GM13976 (cell line): ENCODE measurements at regions not wholly inside any gene's neighbourhood (a gene's known extent, or its start where the extent isn't known, plus 50 kb on each side); places are given as distances from the start of the nearest gene placed in this dataset.

ENCODE experiments used
- DNase-seq: peaks from one replicate; pipeline ENCODE4 v3.0.0; 2012; ENCODE audit warnings: low spot score
- in situ Hi-C: fragments of 300-500 bp; cut with MboI; formaldehyde crosslinking; loops from one replicate; pipeline ENCODE4 v1.12.0; 2022; ENCODE audit warnings: low sequenced_read_pairs, mixed read lengths, inconsistent platforms; ENCODE audit not compliant: unreplicated experiment
- TF ChIP-seq, protein P1 (sequence below): IDR thresholded peaks from 2 replicates; pipeline ENCODE4 v1.5.1; 2012; ENCODE audit warnings: borderline replicate concordance, mild to moderate bottlenecking; ENCODE audit not compliant: insufficient read depth; ENCODE audit errors: extremely low read depth, missing control alignments, control extremely low read depth

DNA sequence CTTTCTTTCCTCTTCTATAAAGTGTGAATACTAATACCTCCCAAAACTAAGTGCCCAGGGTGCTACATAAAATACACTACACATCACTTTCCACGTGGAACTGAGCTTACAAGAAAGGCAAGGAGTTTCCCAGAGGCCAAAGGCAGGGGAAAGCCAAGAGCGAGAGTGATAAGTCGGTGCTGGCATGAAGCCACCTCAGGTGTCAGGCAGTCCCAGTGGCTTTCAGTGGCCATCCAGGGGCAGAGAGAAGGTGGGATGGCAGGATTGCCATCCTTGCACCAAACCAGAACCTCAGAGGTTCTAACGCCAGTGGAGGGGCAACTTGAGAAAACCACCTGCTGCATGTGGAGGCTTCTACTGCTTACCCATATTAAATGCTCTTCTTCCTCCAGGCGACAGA lies 79.7 kb upstream of the DIO3 start:
- no peak for DNase-seq
- TF ChIP-seq, protein P1, sequence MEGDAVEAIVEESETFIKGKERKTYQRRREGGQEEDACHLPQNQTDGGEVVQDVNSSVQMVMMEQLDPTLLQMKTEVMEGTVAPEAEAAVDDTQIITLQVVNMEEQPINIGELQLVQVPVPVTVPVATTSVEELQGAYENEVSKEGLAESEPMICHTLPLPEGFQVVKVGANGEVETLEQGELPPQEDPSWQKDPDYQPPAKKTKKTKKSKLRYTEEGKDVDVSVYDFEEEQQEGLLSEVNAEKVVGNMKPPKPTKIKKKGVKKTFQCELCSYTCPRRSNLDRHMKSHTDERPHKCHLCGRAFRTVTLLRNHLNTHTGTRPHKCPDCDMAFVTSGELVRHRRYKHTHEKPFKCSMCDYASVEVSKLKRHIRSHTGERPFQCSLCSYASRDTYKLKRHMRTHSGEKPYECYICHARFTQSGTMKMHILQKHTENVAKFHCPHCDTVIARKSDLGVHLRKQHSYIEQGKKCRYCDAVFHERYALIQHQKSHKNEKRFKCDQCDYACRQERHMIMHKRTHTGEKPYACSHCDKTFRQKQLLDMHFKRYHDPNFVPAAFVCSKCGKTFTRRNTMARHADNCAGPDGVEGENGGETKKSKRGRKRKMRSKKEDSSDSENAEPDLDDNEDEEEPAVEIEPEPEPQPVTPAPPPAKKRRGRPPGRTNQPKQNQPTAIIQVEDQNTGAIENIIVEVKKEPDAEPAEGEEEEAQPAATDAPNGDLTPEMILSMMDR, result no peak
- in situ Hi-C loops, result no loop called here

DNA sequence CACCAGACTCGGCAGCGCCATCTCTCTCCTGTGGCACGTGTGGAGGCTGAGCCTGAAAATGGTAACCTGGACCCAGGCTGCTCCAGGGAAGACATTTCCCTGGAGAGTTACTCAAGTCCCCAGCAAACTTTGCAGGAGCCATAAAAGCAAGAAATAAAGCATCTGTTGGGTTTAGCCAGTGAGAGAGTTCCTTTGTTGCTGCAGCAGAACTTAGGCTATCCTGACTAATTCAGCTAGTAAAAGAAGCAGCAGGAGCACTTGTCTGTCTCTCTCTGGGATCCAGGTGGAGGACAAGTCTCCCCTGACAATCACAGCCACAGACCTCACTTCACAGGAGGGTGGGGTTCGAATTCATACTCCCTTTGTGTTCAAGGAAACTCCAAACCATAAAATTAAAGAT lies 79.2 kb upstream of the DIO3 start:
- TF ChIP-seq, protein P1, result no peak
- in situ Hi-C loops, result no loop called here
- DNase-seq, result no peak

DNA sequence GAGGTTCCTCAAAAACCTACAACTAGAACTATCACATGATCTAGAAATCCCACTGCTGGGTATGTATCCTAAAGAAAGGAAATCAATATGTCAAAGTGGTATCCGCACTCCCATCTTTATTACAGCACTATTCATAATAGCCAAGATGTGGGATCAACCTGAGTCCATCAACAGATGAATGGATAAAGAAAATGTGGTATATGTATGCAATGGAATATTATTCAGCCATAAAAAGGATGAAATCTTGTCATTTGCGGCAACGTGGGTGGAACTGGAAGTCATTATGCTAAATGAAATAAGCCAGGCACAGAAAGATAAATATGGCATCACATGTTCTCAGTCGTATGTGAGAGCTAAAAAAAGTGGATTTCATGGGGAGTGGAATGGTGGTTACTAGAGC lies 77.5 kb upstream of the DIO3 start:
- no peak for DNase-seq
- in situ Hi-C loops, result no loop called here
- TF ChIP-seq, protein P1, result no peak

DNA sequence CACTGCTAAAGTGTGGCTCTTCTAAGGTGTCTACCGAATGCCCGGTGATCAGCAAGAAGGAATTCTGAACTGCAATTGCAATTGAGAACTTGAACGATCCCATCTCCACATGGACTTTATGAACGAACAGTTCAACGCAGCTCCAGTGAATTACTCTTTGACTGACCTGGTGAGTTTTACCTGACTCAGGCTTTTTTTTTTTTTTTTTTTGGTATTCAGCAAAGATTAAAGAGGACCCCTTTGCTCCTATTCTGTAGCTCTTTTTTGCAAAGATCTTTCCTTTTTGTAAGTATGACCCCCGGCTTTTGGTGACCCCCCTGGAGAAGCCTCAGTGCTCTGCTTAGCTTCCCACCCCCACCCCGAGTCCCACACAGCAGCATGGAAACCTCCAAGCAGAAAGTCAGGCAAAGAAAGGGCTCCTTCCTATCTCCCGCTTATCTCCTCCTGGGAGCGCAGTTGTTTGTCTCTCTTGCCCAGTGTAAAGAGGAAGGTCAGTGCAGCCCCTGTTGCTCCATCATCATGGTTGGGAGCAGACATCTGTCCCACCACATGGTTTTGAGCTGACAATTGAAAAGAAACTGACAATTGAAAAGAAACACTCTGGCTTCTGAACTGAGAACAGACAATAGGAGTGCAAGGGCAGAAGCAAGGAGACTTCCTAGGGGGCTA lies 72.1 kb upstream of the DIO3 start:
- TF ChIP-seq, protein P1, result no peak
- in situ Hi-C loops, result no loop called here
- DNase-seq, result no peak

DNA sequence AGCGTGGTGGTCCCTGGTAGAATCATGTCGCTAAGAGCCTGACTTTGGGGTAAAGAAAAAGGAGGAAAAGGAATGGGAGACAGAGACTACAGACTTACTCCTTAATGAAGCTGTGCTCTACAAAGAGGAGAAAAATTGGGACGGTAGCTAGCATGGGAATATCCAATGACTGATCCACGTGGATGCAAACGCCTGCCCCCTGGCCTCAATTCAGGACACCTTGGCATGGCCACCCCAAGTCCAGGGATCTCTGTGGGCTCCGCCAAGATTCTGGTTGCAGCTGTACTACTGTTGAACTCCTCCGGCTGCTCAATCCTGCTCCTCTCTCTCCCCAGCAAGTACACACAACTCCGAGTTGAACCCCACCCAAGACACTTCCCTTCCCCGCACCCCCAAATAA lies 70.5 kb upstream of the DIO3 start:
- no peak for DNase-seq
- TF ChIP-seq, protein P1, result no peak
- in situ Hi-C loops, result no loop called here

DNA sequence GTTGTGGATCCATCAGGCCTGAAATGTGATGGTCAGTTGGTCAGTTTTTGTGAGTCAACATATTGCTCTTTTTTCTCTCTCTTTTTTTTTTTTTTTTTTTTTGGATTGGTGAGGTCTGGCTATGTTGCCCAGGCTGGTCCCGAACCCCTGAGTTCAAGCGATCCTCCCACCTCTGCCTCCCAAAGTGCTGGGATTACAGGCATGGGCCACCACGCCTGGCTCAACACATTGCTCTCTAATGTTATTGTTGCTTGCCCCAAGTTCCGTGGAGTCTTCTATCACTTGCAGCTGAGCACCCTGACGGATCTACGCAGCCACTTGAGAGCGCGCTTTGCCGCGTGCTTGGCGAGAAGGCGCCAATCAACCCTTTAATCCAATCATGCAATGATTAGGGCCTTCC lies 69.5 kb upstream of the DIO3 start:
- in situ Hi-C loops, result no loop called here
- TF ChIP-seq, protein P1, result no peak
- no peak for DNase-seq

DNA sequence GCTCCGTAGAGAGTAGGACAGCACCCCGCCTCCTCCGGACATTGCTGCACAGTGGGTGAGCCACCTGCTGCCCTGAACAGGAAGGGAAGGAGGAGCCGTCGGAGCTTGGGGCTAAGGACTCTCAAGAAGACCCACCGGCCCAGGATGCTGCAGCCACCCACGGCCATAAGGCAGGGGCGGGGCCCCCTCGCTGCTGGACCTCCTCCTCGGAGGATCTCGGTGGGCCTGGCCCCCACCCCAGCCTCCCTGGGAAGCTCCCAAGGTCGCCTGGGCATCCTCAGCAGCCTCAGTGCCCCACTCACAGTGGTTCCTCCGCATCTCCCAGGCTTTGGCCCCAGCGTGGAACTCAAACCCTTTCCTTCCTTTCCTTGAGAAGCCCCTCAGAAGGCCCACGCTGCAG lies 68.6 kb upstream of the DIO3 start:
- in situ Hi-C loops, result no loop called here
- TF ChIP-seq, protein P1, result no peak
- no peak for DNase-seq
